ENCODE measurements at regions not wholly inside any gene's neighbourhood (a gene's known extent, or its start where the extent isn't known, plus 50 kb on each side); places are given as distances from the start of the nearest gene placed in this dataset.

DNA sequence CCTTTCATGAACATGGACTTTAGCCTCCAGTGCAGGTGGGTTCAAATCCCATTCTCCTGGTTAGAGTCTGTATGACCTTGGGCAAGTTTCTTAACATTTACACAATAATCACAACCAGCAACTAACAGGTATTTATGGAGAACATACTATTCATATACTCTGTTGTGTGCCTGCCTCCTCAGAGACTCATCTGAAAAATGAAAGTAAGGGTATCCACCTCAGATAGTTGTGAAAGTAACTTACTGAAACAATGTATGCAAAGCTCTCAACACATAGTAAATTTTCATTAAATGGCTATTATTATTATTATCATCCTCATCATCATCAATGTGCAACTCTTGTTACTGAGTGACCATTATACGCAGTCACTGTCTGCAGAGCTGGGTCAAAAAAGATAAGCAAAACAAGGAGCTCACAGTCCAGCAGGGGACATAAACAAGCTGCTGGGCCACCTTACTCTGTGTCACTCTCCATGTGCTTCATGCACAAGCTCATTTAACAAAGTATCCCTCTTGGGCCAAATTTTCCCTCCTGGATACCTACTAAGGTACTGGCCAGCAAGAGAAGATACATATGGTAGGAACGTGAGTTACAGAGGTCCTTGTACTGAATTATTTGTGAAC, 70.9 kb upstream of the FNDC3A start:
- Histone ChIP-seq H3K4me3 (ENCODE audit: low read length) (no peak overlapping the region), H3K4me1 (ENCODE audit: control insufficient read depth, insufficient read depth, low read length) (no peaks in the 10 kb centered on the region), H3K9me3 (ENCODE audit: control insufficient read depth, low read depth, low read length) (no peaks in the 10 kb centered on the region), H3K36me3 (ENCODE audit: control insufficient read depth, insufficient read depth, low read length) (no peaks in the 10 kb centered on the region), H3K27ac (ENCODE audit: low read length) (no peak overlapping the region), H3K27me3 (ENCODE audit: control insufficient read depth, insufficient read depth, low read length) (no peaks in the 10 kb centered on the region)
- no peak for DNase-seq
- WGBS (ENCODE audit: insufficient coverage, low lambda C conversion rate) = no CpG with 5 or more reads among the region's 2 CpGs

DNA sequence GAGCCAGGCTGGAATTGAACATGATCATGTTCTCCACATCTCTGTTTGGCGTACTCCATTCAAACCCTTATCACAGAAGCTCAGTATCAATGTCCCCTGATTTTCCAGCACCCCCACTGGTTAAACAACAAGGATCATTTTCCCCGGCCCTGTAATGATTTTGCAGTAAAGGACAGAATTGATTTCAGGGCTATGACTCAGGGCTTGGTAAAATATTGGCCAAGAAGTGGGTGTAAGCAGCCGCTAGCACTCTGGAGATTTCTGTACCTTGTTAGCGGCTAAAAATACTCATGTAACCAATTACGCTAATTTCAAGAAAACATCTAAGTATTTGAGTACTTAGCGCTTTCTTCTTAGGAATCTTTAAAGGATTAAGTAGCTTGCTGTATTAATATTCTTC, 69.5 kb upstream of the FNDC3A start:
- Histone ChIP-seq H3K4me3 (ENCODE audit: low read length) (no peak overlapping the region), H3K4me1 (ENCODE audit: control insufficient read depth, insufficient read depth, low read length) (no peaks in the 10 kb centered on the region), H3K27ac (ENCODE audit: low read length) (no peak overlapping the region), H3K36me3 (ENCODE audit: control insufficient read depth, insufficient read depth, low read length) (no peaks in the 10 kb centered on the region), H3K27me3 (ENCODE audit: control insufficient read depth, insufficient read depth, low read length) (no peaks in the 10 kb centered on the region), H3K9me3 (ENCODE audit: control insufficient read depth, low read depth, low read length) (no peaks in the 10 kb centered on the region)
- WGBS (ENCODE audit: insufficient coverage, low lambda C conversion rate) = 94% methylated on average over 2 of the region's 6 CpGs
- peak in 1 of 2 donors; percentile 4 for DNase-seq

- DNase-seq = no peak
- no peaks in the 10 kb centered on the region for H3K4me1 ChIP-seq (ENCODE audit: control insufficient read depth, insufficient read depth, low read length)
- no peak overlapping the region for H3K27ac ChIP-seq (ENCODE audit: low read length)
- H3K36me3 ChIP-seq (ENCODE audit: control insufficient read depth, insufficient read depth, low read length) = no peaks in the 10 kb centered on the region
- H3K4me3 ChIP-seq (ENCODE audit: low read length) = no peak overlapping the region
- H3K27me3 ChIP-seq (ENCODE audit: control insufficient read depth, insufficient read depth, low read length) = no peaks in the 10 kb centered on the region
- no CpG with 5 or more reads among the region's 2 CpGs for WGBS (ENCODE audit: insufficient coverage, low lambda C conversion rate)
- H3K9me3 ChIP-seq (ENCODE audit: control insufficient read depth, low read depth, low read length) = no peaks in the 10 kb centered on the region
These were observed 67.2 kb upstream of the FNDC3A start for GRCh38 chr13:48908381-48909055.

- no peaks in the 10 kb centered on the region for H3K36me3 ChIP-seq (ENCODE audit: control insufficient read depth, insufficient read depth, low read length)
- no peak overlapping the region for H3K27ac ChIP-seq (ENCODE audit: low read length)
- no CpG with 5 or more reads among the region's 2 CpGs for WGBS (ENCODE audit: insufficient coverage, low lambda C conversion rate)
These were observed 66.7 kb upstream of the FNDC3A start for GRCh38 chr13:48909056-48909389.

DNA sequence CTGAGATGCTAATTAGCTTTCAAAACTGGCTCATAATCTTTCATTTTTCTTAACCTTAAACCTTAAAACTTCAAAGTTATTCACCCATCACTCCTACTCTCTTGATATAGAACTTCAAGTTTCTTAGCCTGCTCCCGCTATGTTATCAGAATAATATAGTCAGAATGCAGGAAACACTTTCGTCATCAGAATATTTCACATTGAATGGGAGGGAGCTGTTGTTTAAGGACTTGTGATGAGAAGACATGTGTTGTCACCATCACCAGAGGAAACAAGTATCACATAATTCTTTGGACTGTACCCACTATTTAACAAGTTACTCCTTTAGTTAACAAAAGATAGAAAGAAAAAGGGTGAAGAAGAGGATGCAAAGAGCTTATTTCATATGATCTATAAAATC, 65.0 kb upstream of the FNDC3A start:
- no peaks in the 10 kb centered on the region for H3K36me3 ChIP-seq (ENCODE audit: control insufficient read depth, insufficient read depth, low read length)
- no peak overlapping the region for H3K27ac ChIP-seq (ENCODE audit: low read length)
- no peak for DNase-seq
- no peak overlapping the region for H3K4me3 ChIP-seq (ENCODE audit: low read length)
- H3K9me3 ChIP-seq (ENCODE audit: control insufficient read depth, low read depth, low read length) = no peaks in the 10 kb centered on the region
- no peaks in the 10 kb centered on the region for H3K4me1 ChIP-seq (ENCODE audit: control insufficient read depth, insufficient read depth, low read length)
- H3K27me3 ChIP-seq (ENCODE audit: control insufficient read depth, insufficient read depth, low read length) = no peaks in the 10 kb centered on the region
- WGBS (ENCODE audit: insufficient coverage, low lambda C conversion rate) = no CpG with 5 or more reads among the region's 2 CpGs

More at GRCh38 chr13:48909056-48909389, 66.7 kb upstream of the FNDC3A start:
- no peaks in the 10 kb centered on the region for H3K4me1 ChIP-seq (ENCODE audit: control insufficient read depth, insufficient read depth, low read length)
- DNase-seq = no peak
- H3K4me3 ChIP-seq (ENCODE audit: low read length) = no peak overlapping the region
- no peaks in the 10 kb centered on the region for H3K9me3 ChIP-seq (ENCODE audit: control insufficient read depth, low read depth, low read length)
- H3K27me3 ChIP-seq (ENCODE audit: control insufficient read depth, insufficient read depth, low read length) = no peaks in the 10 kb centered on the region

GRCh38 chr13:48919751-48920150, 56.0 kb upstream of the FNDC3A start:
- Histone ChIP-seq H3K9me3 (ENCODE audit: control insufficient read depth, low read depth, low read length) (no peaks in the 10 kb centered on the region), H3K36me3 (ENCODE audit: control insufficient read depth, insufficient read depth, low read length) (no peaks in the 10 kb centered on the region), H3K4me3 (ENCODE audit: low read length) (no peak overlapping the region), H3K27ac (ENCODE audit: low read length) (no peak overlapping the region), H3K27me3 (ENCODE audit: control insufficient read depth, insufficient read depth, low read length) (no peaks in the 10 kb centered on the region), H3K4me1 (ENCODE audit: control insufficient read depth, insufficient read depth, low read length) (no peaks in the 10 kb centered on the region)
- WGBS (ENCODE audit: insufficient coverage, low lambda C conversion rate) = no CpG with 5 or more reads among the region's 1 CpG
- no peak for DNase-seq

- Histone ChIP-seq H3K4me3 (ENCODE audit: low read length) (no peak overlapping the region), H3K27me3 (ENCODE audit: control insufficient read depth, insufficient read depth, low read length) (no peaks in the 10 kb centered on the region), H3K9me3 (ENCODE audit: control insufficient read depth, low read depth, low read length) (no peaks in the 10 kb centered on the region), H3K27ac (ENCODE audit: low read length) (no peak overlapping the region), H3K4me1 (ENCODE audit: control insufficient read depth, insufficient read depth, low read length) (no peaks in the 10 kb centered on the region), H3K36me3 (ENCODE audit: control insufficient read depth, insufficient read depth, low read length) (no peaks in the 10 kb centered on the region)
- 100% methylated on average over 1 of the region's 6 CpGs for WGBS (ENCODE audit: insufficient coverage, low lambda C conversion rate)
- no peak for DNase-seq
These were observed 55.0 kb upstream of the FNDC3A start for GRCh38 chr13:48920730-48921129.

- H3K4me1 ChIP-seq (ENCODE audit: control insufficient read depth, insufficient read depth, low read length) = no peaks in the 10 kb centered on the region
- H3K27ac ChIP-seq (ENCODE audit: low read length) = no peak overlapping the region
- 90% methylated on average over 1 of the region's 1 CpG for WGBS (ENCODE audit: insufficient coverage, low lambda C conversion rate)
- H3K27me3 ChIP-seq (ENCODE audit: control insufficient read depth, insufficient read depth, low read length) = no peaks in the 10 kb centered on the region
- H3K9me3 ChIP-seq (ENCODE audit: control insufficient read depth, low read depth, low read length) = no peaks in the 10 kb centered on the region
- no peaks in the 10 kb centered on the region for H3K36me3 ChIP-seq (ENCODE audit: control insufficient read depth, insufficient read depth, low read length)
- DNase-seq = no peak
- H3K4me3 ChIP-seq (ENCODE audit: low read length) = no peak overlapping the region
These were observed 52.3 kb upstream of the FNDC3A start for GRCh38 chr13:48923376-48923775.

DNA sequence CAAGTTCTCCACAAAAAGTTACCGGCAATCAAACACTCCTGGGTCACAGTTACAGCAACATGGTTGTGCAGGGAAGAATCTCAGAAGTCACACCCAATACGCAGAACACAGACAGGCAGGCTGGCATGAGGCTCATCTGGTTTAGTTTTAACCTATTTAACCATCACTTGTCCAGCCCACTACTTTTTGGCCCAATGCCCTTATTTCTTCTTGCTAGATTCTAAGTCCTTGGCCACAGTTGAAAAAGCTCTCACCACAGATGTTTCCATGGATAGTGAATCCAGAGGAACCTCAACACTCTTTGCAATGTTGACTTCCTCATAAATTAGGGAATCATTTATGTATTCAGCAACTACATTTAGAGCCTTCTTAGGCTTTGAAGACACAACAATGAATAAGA, 50.7 kb upstream of the FNDC3A start:
- DNase-seq = no peak
- H3K27me3 ChIP-seq (ENCODE audit: control insufficient read depth, insufficient read depth, low read length) = no peaks in the 10 kb centered on the region
- no peak overlapping the region for H3K27ac ChIP-seq (ENCODE audit: low read length)
- no peak overlapping the region for H3K4me3 ChIP-seq (ENCODE audit: low read length)
- no peaks in the 10 kb centered on the region for H3K4me1 ChIP-seq (ENCODE audit: control insufficient read depth, insufficient read depth, low read length)
- WGBS (ENCODE audit: insufficient coverage, low lambda C conversion rate) = 100% methylated on average over 1 of the region's 2 CpGs
- H3K36me3 ChIP-seq (ENCODE audit: control insufficient read depth, insufficient read depth, low read length) = no peaks in the 10 kb centered on the region
- no peaks in the 10 kb centered on the region for H3K9me3 ChIP-seq (ENCODE audit: control insufficient read depth, low read depth, low read length)

Measured in large intestine (tissue), 3 donors.